HEK293 (cell line): ENCODE measurements at regions not wholly inside any gene's neighbourhood (a gene's known extent, or its start where the extent isn't known, plus 50 kb on each side); places are given as distances from the start of the nearest gene placed in this dataset.

ENCODE experiments used
- CTCF ChIA-PET: fragments of 350-600 bp; formaldehyde crosslinking; extraction: SDS; loops from one replicate; lab custom pipeline; 2021; ENCODE audit warnings: antibody characterized with exemption; lab: Yijun Ruan, JAX
- POLR2A ChIA-PET: fragments of 300-600 bp; formaldehyde crosslinking; extraction: SDS; loops from one replicate; lab custom pipeline; 2020; ENCODE audit warnings: antibody characterized with exemption, inconsistent platforms; lab: Yijun Ruan, JAX
- H3K27ac ChIP-seq: fragments of 200-500 bp; sonication (Bioruptor generic); 2 replicates; pipeline ENCODE4 v1.5.1; 2014; ENCODE audit warnings: low read depth, low read length, control low read depth, inconsistent platforms; ENCODE audit errors: extremely low read depth
- H3K36me3 ChIP-seq, 2 experiments: fragments of 200-500 bp in 1 of 2; sonication (Bioruptor generic) in 1 of 2; 1 replicate in 1 of 2; 2 replicates in 1 of 2; pipeline ENCODE4 v1.5.1; 2014 to 2017; ENCODE audit warnings: inconsistent platforms in 2 of 2, low read length in 2 of 2; ENCODE audit not compliant: control insufficient read depth in 2 of 2, insufficient read depth in 1 of 2
- H3K4me1 ChIP-seq: fragments of 200-500 bp; sonication (Bioruptor generic); 2 replicates; pipeline ENCODE4 v1.5.1; 2014; ENCODE audit warnings: mild to moderate bottlenecking, low read length, inconsistent platforms; ENCODE audit not compliant: control insufficient read depth, insufficient read depth
- H3K4me3 ChIP-seq: 2 replicates; pipeline ENCODE4 v1.5.1; 2011; ENCODE audit warnings: low read depth, mild to moderate bottlenecking, control low read depth, low read length, moderate library complexity
- H3K9me3 ChIP-seq: fragments of 200-500 bp; sonication (Bioruptor generic); 2 replicates; pipeline ENCODE4 v1.5.1; 2014; ENCODE audit warnings: low read depth, low read length, inconsistent platforms; ENCODE audit not compliant: control insufficient read depth, insufficient read depth
- BCL11A ChIP-seq: fragments of 450-650 bp; formaldehyde crosslinking; IDR thresholded peaks from 2 replicates; pipeline ENCODE4 v1.5.1; 2016; ENCODE audit warnings: low read depth, missing biosample characterization, missing genetic modification characterization
- GFI1B ChIP-seq: fragments of 450-650 bp; formaldehyde crosslinking; IDR thresholded peaks from 2 replicates; pipeline ENCODE4 v1.5.1; 2016; ENCODE audit warnings: missing biosample characterization, missing genetic modification characterization
- KLF10 ChIP-seq: fragments of 450-650 bp; IDR thresholded peaks from 2 replicates; pipeline ENCODE4 v1.5.1; 2018; ENCODE audit warnings: missing biosample characterization, mild to moderate bottlenecking, missing genetic modification characterization
- PATZ1 ChIP-seq: fragments of 450-650 bp; formaldehyde crosslinking; IDR thresholded peaks from 2 replicates; pipeline ENCODE4 v1.5.1; 2016; ENCODE audit warnings: missing biosample characterization, missing genetic modification characterization
- PRDM1 ChIP-seq: fragments of 450-650 bp; formaldehyde crosslinking; IDR thresholded peaks from 2 replicates; pipeline ENCODE4; 2016; ENCODE audit warnings: missing biosample characterization, missing genetic modification characterization
- SP7 ChIP-seq: fragments of 450-650 bp; formaldehyde crosslinking; IDR thresholded peaks from 2 replicates; pipeline ENCODE4 v1.5.1; 2016; ENCODE audit warnings: missing biosample characterization, missing genetic modification characterization
- TCF7L2 ChIP-seq: IDR thresholded peaks from 2 replicates; pipeline ENCODE4 v1.6.1; 2011; ENCODE audit warnings: low read depth, mild to moderate bottlenecking, inconsistent platforms, low read length, moderate library complexity, borderline replicate concordance
- ZBTB20 ChIP-seq: fragments of 450-650 bp; formaldehyde crosslinking; IDR thresholded peaks from 2 replicates; pipeline ENCODE4 v1.5.1; 2016; ENCODE audit warnings: missing biosample characterization, missing genetic modification characterization
- ZBTB8A ChIP-seq: fragments of 450-650 bp; formaldehyde crosslinking; IDR thresholded peaks from 2 replicates; pipeline ENCODE4 v1.5.1; 2016; ENCODE audit warnings: missing biosample characterization, missing genetic modification characterization
- ZFP37 ChIP-seq: fragments of 450-650 bp; formaldehyde crosslinking; IDR thresholded peaks from 2 replicates; pipeline ENCODE4 v1.5.1; 2016; ENCODE audit warnings: missing biosample characterization, missing genetic modification characterization
- ZNF155 ChIP-seq: fragments of 450-650 bp; formaldehyde crosslinking; IDR thresholded peaks from 2 replicates; pipeline ENCODE4 v1.5.1; 2016; ENCODE audit warnings: missing biosample characterization, missing genetic modification characterization
- ZNF23 ChIP-seq: fragments of 450-650 bp; formaldehyde crosslinking; IDR thresholded peaks from 2 replicates; pipeline ENCODE4 v1.5.1; 2016; ENCODE audit warnings: missing biosample characterization, missing genetic modification characterization, borderline replicate concordance
- ZNF266 ChIP-seq: fragments of 450-650 bp; formaldehyde crosslinking; IDR thresholded peaks from 2 replicates; pipeline ENCODE4 v1.5.1; 2016; ENCODE audit warnings: missing biosample characterization, missing genetic modification characterization, low read depth
- ZNF335 ChIP-seq: fragments of 450-650 bp; formaldehyde crosslinking; conservative IDR thresholded peaks from 2 replicates; pipeline ENCODE4 v1.5.1; 2016; ENCODE audit warnings: missing biosample characterization, missing genetic modification characterization
- ZNF366 ChIP-seq: fragments of 450-650 bp; formaldehyde crosslinking; conservative IDR thresholded peaks from 2 replicates; pipeline ENCODE4 v1.5.1; 2016; ENCODE audit warnings: missing biosample characterization, missing genetic modification characterization
- ZNF449 ChIP-seq: fragments of 450-650 bp; formaldehyde crosslinking; IDR thresholded peaks from 2 replicates; pipeline ENCODE4 v1.5.1; 2017; ENCODE audit warnings: missing biosample characterization, mild to moderate bottlenecking, missing genetic modification characterization, moderate library complexity
- ZNF530 ChIP-seq: fragments of 450-650 bp; formaldehyde crosslinking; IDR thresholded peaks from 2 replicates; pipeline ENCODE4 v1.5.1; 2016; ENCODE audit warnings: low read depth, missing biosample characterization, missing genetic modification characterization
- ZNF549 ChIP-seq: fragments of 450-650 bp; IDR thresholded peaks from 2 replicates; pipeline ENCODE4 v1.5.1; 2018; ENCODE audit warnings: missing biosample characterization, missing genetic modification characterization, mild to moderate bottlenecking, inconsistent platforms, moderate library complexity
- ZNF600 ChIP-seq: fragments of 450-650 bp; formaldehyde crosslinking; IDR thresholded peaks from 2 replicates; pipeline ENCODE4 v1.5.1; 2016; ENCODE audit warnings: missing biosample characterization, missing genetic modification characterization
- ZNF707 ChIP-seq: fragments of 450-650 bp; formaldehyde crosslinking; IDR thresholded peaks from 2 replicates; pipeline ENCODE4 v1.5.1; 2016; ENCODE audit warnings: missing biosample characterization, missing genetic modification characterization
- TF ChIP-seq, protein P1 (sequence below): fragments of 450-650 bp; formaldehyde crosslinking; IDR thresholded peaks from 2 replicates; pipeline ENCODE4 v1.5.1; 2016; ENCODE audit warnings: missing biosample characterization, missing genetic modification characterization
- TF ChIP-seq, protein P2 (sequence below): fragments of 450-650 bp; formaldehyde crosslinking; optimal IDR thresholded peaks from 2 replicates; pipeline ENCODE3; 2016; ENCODE audit warnings: missing biosample characterization, mild to moderate bottlenecking, missing genetic modification characterization
- TF ChIP-seq, protein P3 (sequence below): fragments of 450-650 bp; formaldehyde crosslinking; IDR thresholded peaks from 2 replicates; pipeline ENCODE4 v1.5.1; 2016; ENCODE audit warnings: missing biosample characterization, missing genetic modification characterization
- TF ChIP-seq, protein P4 (sequence below): fragments of 450-650 bp; formaldehyde crosslinking; IDR thresholded peaks from 2 replicates; pipeline ENCODE4 v1.5.1; 2017; ENCODE audit warnings: missing biosample characterization, missing genetic modification characterization

DNA sequence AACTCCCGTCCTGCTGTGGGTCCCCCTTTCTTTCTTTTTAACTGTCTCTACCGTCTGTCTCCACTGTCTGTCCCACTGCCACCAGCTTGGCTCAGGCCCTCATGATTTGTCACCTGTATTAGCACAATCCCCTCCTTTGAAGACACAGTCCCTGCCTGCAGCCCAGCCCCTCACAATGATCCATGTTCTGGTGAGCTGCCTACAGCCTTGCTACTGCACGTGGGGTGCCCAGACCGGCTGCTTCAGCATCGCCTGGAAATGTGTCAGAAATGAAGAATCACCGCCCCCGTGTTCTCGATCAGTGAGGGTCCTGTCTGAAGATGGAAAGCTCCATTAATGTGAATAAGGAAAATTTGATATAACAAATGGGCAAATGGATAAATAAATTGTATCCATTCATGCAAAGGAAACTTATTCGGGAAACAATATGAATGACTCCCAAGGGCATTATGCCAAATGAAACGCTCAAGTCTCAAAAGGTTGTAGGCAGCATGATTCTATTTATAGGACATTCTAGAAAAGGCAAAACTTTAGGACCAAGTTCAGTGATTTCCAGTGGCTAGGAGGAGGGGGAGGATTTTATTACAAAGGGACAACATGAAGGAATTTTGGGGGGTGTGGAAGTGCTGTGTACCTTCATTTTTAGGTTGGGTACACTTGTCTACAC, 59.4 kb upstream of the CD83 start (continued):
- TF ChIP-seq, protein P1, sequence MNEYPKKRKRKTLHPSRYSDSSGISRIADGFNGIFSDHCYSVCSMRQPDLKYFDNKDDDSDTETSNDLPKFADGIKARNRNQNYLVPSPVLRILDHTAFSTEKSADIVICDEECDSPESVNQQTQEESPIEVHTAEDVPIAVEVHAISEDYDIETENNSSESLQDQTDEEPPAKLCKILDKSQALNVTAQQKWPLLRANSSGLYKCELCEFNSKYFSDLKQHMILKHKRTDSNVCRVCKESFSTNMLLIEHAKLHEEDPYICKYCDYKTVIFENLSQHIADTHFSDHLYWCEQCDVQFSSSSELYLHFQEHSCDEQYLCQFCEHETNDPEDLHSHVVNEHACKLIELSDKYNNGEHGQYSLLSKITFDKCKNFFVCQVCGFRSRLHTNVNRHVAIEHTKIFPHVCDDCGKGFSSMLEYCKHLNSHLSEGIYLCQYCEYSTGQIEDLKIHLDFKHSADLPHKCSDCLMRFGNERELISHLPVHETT: no peak
- TF ChIP-seq, protein P2, sequence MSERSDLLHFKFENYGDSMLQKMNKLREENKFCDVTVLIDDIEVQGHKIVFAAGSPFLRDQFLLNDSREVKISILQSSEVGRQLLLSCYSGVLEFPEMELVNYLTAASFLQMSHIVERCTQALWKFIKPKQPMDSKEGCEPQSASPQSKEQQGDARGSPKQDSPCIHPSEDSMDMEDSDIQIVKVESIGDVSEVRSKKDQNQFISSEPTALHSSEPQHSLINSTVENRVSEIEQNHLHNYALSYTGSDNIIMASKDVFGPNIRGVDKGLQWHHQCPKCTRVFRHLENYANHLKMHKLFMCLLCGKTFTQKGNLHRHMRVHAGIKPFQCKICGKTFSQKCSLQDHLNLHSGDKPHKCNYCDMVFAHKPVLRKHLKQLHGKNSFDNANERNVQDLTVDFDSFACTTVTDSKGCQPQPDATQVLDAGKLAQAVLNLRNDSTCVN (tag by site-specific recombination): no peak
- TF ChIP-seq ZNF155 (tag by site-specific recombination) (no peak), ZNF600 (tag by site-specific recombination) (no peak), KLF10 (tag by site-specific recombination) (no peak)
- TF ChIP-seq, protein P3, sequence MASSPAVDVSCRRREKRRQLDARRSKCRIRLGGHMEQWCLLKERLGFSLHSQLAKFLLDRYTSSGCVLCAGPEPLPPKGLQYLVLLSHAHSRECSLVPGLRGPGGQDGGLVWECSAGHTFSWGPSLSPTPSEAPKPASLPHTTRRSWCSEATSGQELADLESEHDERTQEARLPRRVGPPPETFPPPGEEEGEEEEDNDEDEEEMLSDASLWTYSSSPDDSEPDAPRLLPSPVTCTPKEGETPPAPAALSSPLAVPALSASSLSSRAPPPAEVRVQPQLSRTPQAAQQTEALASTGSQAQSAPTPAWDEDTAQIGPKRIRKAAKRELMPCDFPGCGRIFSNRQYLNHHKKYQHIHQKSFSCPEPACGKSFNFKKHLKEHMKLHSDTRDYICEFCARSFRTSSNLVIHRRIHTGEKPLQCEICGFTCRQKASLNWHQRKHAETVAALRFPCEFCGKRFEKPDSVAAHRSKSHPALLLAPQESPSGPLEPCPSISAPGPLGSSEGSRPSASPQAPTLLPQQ: no peak

- CTCF ChIA-PET: interaction anchor here (0.6 to 1.9 kb wide), 7 partner anchors 8 to 1319 kb away, joined by 3 to 14 read pairs (median 4); no protein-coding TSS in a partner anchor
These were observed 58.8 kb upstream of the CD83 start for GRCh38 chr6:14058735-14059134.

DNA sequence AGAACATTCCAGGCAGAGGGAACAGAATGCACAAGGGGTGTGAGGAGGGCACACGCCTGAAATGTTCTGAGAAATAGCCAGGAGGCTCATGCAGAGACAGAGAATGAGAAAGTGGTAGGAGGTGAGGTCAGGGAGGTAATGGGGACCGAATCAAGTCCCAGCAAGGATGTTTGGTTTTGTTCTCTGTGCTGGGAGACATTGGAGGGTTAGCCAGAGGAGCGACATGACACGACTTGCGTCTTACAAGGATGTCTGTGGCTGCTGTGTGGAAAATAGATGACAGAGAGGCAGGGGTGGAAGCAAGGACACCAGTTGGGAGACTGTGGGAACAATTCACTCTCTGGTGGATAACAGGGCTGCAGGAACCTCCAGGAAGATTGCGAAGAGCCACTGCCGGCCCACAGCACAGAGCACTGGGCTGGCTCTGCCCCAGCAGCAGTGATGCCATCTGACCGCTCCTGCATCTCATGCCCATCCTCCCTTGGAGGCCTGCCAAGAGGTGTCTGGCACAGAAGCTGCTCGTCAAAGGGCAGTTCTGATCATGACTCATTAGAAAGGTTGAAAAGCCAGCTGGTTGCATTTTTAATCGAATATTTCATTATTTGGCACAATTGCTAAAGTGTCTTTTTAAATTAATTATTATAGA, 57.7 kb upstream of the CD83 start:
- Histone ChIP-seq H3K27ac (no peak overlapping the region), H3K4me1 (no peaks in the 10 kb centered on the region), H3K9me3 (peaks cover 3% of the 10 kb centered on the region; the same call in 1 of the 2 replicates), H3K36me3 (no peaks in the 10 kb centered on the region), H3K4me3 (no peak overlapping the region)
- POLR2A ChIA-PET: no interaction called here
- CTCF ChIA-PET: interaction anchor here (0.5 to 11.3 kb wide), 6 partner anchors 20 to 485 kb away, joined by 3 to 353 read pairs (median 4); no protein-coding TSS in a partner anchor
- TF ChIP-seq BCL11A (tag by site-specific recombination): no peak
- TF ChIP-seq GFI1B (tag by site-specific recombination): no peak
- no peak for TF ChIP-seq ZNF266 (tag by site-specific recombination)
- no peak for TF ChIP-seq ZNF549 (tag by site-specific recombination)
- TF ChIP-seq, protein P4, sequence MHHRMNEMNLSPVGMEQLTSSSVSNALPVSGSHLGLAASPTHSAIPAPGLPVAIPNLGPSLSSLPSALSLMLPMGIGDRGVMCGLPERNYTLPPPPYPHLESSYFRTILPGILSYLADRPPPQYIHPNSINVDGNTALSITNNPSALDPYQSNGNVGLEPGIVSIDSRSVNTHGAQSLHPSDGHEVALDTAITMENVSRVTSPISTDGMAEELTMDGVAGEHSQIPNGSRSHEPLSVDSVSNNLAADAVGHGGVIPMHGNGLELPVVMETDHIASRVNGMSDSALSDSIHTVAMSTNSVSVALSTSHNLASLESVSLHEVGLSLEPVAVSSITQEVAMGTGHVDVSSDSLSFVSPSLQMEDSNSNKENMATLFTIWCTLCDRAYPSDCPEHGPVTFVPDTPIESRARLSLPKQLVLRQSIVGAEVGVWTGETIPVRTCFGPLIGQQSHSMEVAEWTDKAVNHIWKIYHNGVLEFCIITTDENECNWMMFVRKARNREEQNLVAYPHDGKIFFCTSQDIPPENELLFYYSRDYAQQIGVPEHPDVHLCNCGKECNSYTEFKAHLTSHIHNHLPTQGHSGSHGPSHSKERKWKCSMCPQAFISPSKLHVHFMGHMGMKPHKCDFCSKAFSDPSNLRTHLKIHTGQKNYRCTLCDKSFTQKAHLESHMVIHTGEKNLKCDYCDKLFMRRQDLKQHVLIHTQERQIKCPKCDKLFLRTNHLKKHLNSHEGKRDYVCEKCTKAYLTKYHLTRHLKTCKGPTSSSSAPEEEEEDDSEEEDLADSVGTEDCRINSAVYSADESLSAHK: no peak
- no peak for TF ChIP-seq PATZ1 (tag by site-specific recombination)

More at GRCh38 chr6:14058735-14059134, 58.8 kb upstream of the CD83 start:
- no peaks in the 10 kb centered on the region for H3K4me1 ChIP-seq
- peaks cover 3% of the 10 kb centered on the region; the same call in 1 of the 2 replicates for H3K9me3 ChIP-seq
- H3K4me3 ChIP-seq: no peak overlapping the region
- H3K27ac ChIP-seq: no peak overlapping the region
- POLR2A ChIA-PET: no interaction called here
- TF ChIP-seq, protein P1: no peak
- TF ChIP-seq PRDM1 (tag by site-specific recombination) (no peak), ZNF449 (tag by site-specific recombination) (no peak), TCF7L2 (no peak), ZBTB8A (tag by site-specific recombination) (no peak), SP7 (no peak), ZBTB20 (tag by site-specific recombination) (no peak), ZNF23 (no peak), ZFP37 (tag by site-specific recombination) (no peak), ZNF366 (no peak), ZNF335 (no peak), ZNF707 (no peak), ZNF530 (tag by site-specific recombination) (no peak)
- H3K36me3 ChIP-seq: no peaks in the 10 kb centered on the region
